HEK293 (cell line): ENCODE measurements at regions not wholly inside any gene's neighbourhood (a gene's known extent, or its start where the extent isn't known, plus 50 kb on each side); places are given as distances from the start of the nearest gene placed in this dataset.
A peak's percentile ranks its signal among the peaks of the same experiment; 100 is the strongest.

Experiments used
- CTCF ChIA-PET: fragments of 350-600 bp; formaldehyde crosslinking; extraction: SDS; loops from one replicate; lab custom pipeline; 2021; ENCODE audit warnings: antibody characterized with exemption; lab: Yijun Ruan, JAX
- POLR2A ChIA-PET: fragments of 300-600 bp; formaldehyde crosslinking; extraction: SDS; loops from one replicate; lab custom pipeline; 2020; ENCODE audit warnings: antibody characterized with exemption, inconsistent platforms; lab: Yijun Ruan, JAX
- H3K27ac ChIP-seq: fragments of 200-500 bp; sonication (Bioruptor generic); 2 replicates; pipeline ENCODE4 v1.5.1; 2014; ENCODE audit warnings: low read depth, low read length, control low read depth, inconsistent platforms; ENCODE audit errors: extremely low read depth
- H3K36me3 ChIP-seq, 2 experiments: fragments of 200-500 bp in 1 of 2; sonication (Bioruptor generic) in 1 of 2; 1 replicate in 1 of 2; 2 replicates in 1 of 2; pipeline ENCODE4 v1.5.1; 2014 to 2017; ENCODE audit warnings: inconsistent platforms in 2 of 2, low read length in 2 of 2; ENCODE audit not compliant: control insufficient read depth in 2 of 2, insufficient read depth in 1 of 2
- H3K4me1 ChIP-seq: fragments of 200-500 bp; sonication (Bioruptor generic); 2 replicates; pipeline ENCODE4 v1.5.1; 2014; ENCODE audit warnings: mild to moderate bottlenecking, low read length, inconsistent platforms; ENCODE audit not compliant: control insufficient read depth, insufficient read depth
- H3K4me3 ChIP-seq: 2 replicates; pipeline ENCODE4 v1.5.1; 2011; ENCODE audit warnings: low read depth, mild to moderate bottlenecking, control low read depth, low read length, moderate library complexity
- H3K9me3 ChIP-seq: fragments of 200-500 bp; sonication (Bioruptor generic); 2 replicates; pipeline ENCODE4 v1.5.1; 2014; ENCODE audit warnings: low read depth, low read length, inconsistent platforms; ENCODE audit not compliant: control insufficient read depth, insufficient read depth
- FEZF1 ChIP-seq: fragments of 450-650 bp; formaldehyde crosslinking; IDR thresholded peaks from 2 replicates; pipeline ENCODE4 v1.5.1; 2016; ENCODE audit warnings: missing biosample characterization, missing genetic modification characterization
- HOXC10 ChIP-seq: sonication (generic); formaldehyde crosslinking; IDR thresholded peaks from 2 replicates; pipeline ENCODE4 v1.8.1; 2023; ENCODE audit warnings: mild to moderate bottlenecking, missing genetic modification reagents
- KLF1 ChIP-seq: fragments of 450-650 bp; formaldehyde crosslinking; IDR thresholded peaks from 2 replicates; pipeline ENCODE4 v1.5.1; 2016; ENCODE audit warnings: missing biosample characterization, missing genetic modification characterization
- KLF9 ChIP-seq: fragments of 450-650 bp; formaldehyde crosslinking; IDR thresholded peaks from 2 replicates; pipeline ENCODE4 v1.5.1; 2016; ENCODE audit warnings: missing biosample characterization, missing genetic modification characterization, low read depth
- PRDM1 ChIP-seq: fragments of 450-650 bp; formaldehyde crosslinking; IDR thresholded peaks from 2 replicates; pipeline ENCODE4; 2016; ENCODE audit warnings: missing biosample characterization, missing genetic modification characterization
- ZNF26 ChIP-seq: fragments of 450-650 bp; formaldehyde crosslinking; IDR thresholded peaks from 2 replicates; pipeline ENCODE4 v1.5.1; 2016; ENCODE audit warnings: missing biosample characterization, missing genetic modification characterization
- ZNF302 ChIP-seq: fragments of 450-650 bp; formaldehyde crosslinking; IDR thresholded peaks from 2 replicates; pipeline ENCODE4 v1.5.1; 2016; ENCODE audit warnings: missing biosample characterization, missing genetic modification characterization, low read depth
- ZNF335 ChIP-seq: fragments of 450-650 bp; formaldehyde crosslinking; conservative IDR thresholded peaks from 2 replicates; pipeline ENCODE4 v1.5.1; 2016; ENCODE audit warnings: missing biosample characterization, missing genetic modification characterization
- ZNF404 ChIP-seq: fragments of 450-650 bp; formaldehyde crosslinking; IDR thresholded peaks from 2 replicates; pipeline ENCODE4 v1.5.1; 2017; ENCODE audit warnings: missing biosample characterization, missing genetic modification characterization
- ZNF660 ChIP-seq: fragments of 450-650 bp; IDR thresholded peaks from 2 replicates; pipeline ENCODE4 v1.5.1; 2018; ENCODE audit warnings: missing biosample characterization, mild to moderate bottlenecking, missing genetic modification characterization
- ZNF670 ChIP-seq: fragments of 450-650 bp; formaldehyde crosslinking; IDR thresholded peaks from 2 replicates; pipeline ENCODE4 v1.5.1; 2016; ENCODE audit warnings: missing biosample characterization, missing genetic modification characterization, low read depth
- ZNF701 ChIP-seq: fragments of 450-650 bp; formaldehyde crosslinking; IDR thresholded peaks from 2 replicates; pipeline ENCODE4 v1.5.1; 2016; ENCODE audit warnings: missing biosample characterization, missing genetic modification characterization
- ZNF785 ChIP-seq: fragments of 450-650 bp; formaldehyde crosslinking; IDR thresholded peaks from 2 replicates; pipeline ENCODE4 v1.5.1; 2016; ENCODE audit warnings: missing biosample characterization, missing genetic modification characterization
- TF ChIP-seq, protein P1 (sequence below): fragments of 450-650 bp; formaldehyde crosslinking; IDR thresholded peaks from 2 replicates; pipeline ENCODE4 v1.5.1; 2017; ENCODE audit warnings: missing biosample characterization, missing genetic modification characterization
- TF ChIP-seq, protein P2 (sequence below): fragments of 450-650 bp; formaldehyde crosslinking; IDR thresholded peaks from 2 replicates; pipeline ENCODE4 v1.5.1; 2017; ENCODE audit warnings: missing biosample characterization, missing genetic modification characterization

GRCh38 chr12:98439471-98439951 lies 75.9 kb upstream of the TMPO start:
- Histone ChIP-seq H3K27ac (no peak overlapping the region), H3K9me3 (no peaks in the 10 kb centered on the region), H3K36me3 (no peaks in the 10 kb centered on the region), H3K4me1 (no peaks in the 10 kb centered on the region), H3K4me3 (no peak overlapping the region)
- ChIA-PET CTCF (interaction anchor here (1.0 to 2.5 kb wide), 3 partner anchors 14 to 52 kb away, joined by 3 to 9 read pairs (median 3); no protein-coding TSS in a partner anchor), POLR2A (interaction anchor here (0.6 to 0.9 kb wide), 2 partner anchors 79 to 205 kb away, joined by 4 read pairs; partner anchors contain the start of gene IKBIP)
- TF ChIP-seq ZNF26 (tag by site-specific recombination) (no peak), ZNF670 (tag by site-specific recombination) (no peak), KLF9 (no peak), ZNF785 (tag by site-specific recombination) (no peak), ZNF404 (tag by site-specific recombination) (no peak), KLF1 (tag by site-specific recombination) (no peak), FEZF1 (tag by site-specific recombination) (no peak), ZNF302 (tag by site-specific recombination) (no peak)
- TF ChIP-seq, protein P1, sequence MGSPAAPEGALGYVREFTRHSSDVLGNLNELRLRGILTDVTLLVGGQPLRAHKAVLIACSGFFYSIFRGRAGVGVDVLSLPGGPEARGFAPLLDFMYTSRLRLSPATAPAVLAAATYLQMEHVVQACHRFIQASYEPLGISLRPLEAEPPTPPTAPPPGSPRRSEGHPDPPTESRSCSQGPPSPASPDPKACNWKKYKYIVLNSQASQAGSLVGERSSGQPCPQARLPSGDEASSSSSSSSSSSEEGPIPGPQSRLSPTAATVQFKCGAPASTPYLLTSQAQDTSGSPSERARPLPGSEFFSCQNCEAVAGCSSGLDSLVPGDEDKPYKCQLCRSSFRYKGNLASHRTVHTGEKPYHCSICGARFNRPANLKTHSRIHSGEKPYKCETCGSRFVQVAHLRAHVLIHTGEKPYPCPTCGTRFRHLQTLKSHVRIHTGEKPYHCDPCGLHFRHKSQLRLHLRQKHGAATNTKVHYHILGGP (tag by site-specific recombination): no peak
- TF ChIP-seq, all 188 proteins: peak for 0

- ChIA-PET POLR2A (interaction anchor here (0.6 to 0.9 kb wide), 2 partner anchors 71 to 204 kb away, joined by 4 to 5 read pairs; partner anchors contain the start of gene IKBIP), CTCF (interaction anchor here (0.5 to 2.5 kb wide), 3 partner anchors 14 to 31 kb away, joined by 3 to 9 read pairs (median 3); no protein-coding TSS in a partner anchor)
- Histone ChIP-seq H3K4me3 (no peak overlapping the region), H3K9me3 (no peaks in the 10 kb centered on the region), H3K27ac (no peak overlapping the region), H3K36me3 (no peaks in the 10 kb centered on the region), H3K4me1 (no peaks in the 10 kb centered on the region)
- TF ChIP-seq HOXC10 (CRISPR knock-in tag) (no peak), ZNF660 (peak; percentile 49; the same call in 1 of the 2 replicates)
Measured at GRCh38 chr12:98439981-98440581, 75.3 kb upstream of the TMPO start.

DNA sequence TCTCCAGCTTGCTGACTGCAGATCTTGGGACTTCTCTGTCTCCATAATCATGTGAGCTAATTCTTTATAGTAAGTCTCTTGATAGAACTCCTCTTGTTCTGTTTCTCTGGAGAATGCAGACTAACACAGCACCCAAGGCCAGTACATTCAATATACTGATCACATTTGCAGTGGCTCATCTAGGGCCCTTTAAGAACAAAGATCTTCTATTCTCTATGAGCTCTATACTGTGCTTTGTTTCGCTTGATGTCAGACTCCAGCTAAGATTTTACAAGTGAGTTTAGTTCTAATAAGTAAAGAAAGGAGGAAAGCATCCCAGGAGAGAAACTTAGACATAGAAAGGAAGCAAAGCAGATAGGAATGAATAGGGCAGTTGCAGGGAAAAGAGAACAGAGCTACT lies 69.3 kb upstream of the TMPO start:
- H3K36me3 ChIP-seq: no peaks in the 10 kb centered on the region
- ChIA-PET POLR2A (no interaction called here), CTCF (interaction anchor here (1.1 kb wide), 1 partner anchor 9 kb away, joined by 4 read pairs; no protein-coding TSS in a partner anchor)
- no peaks in the 10 kb centered on the region for H3K9me3 ChIP-seq
- no peaks in the 10 kb centered on the region for H3K4me1 ChIP-seq
- H3K4me3 ChIP-seq: no peak overlapping the region
- TF ChIP-seq PRDM1 (tag by site-specific recombination) (0 out of 2 replicates have a peak, but pooled peaks have one; percentile 25), ZNF335 (tag by site-specific recombination) (no peak), ZNF701 (tag by site-specific recombination) (no peak)
- TF ChIP-seq, protein P2, sequence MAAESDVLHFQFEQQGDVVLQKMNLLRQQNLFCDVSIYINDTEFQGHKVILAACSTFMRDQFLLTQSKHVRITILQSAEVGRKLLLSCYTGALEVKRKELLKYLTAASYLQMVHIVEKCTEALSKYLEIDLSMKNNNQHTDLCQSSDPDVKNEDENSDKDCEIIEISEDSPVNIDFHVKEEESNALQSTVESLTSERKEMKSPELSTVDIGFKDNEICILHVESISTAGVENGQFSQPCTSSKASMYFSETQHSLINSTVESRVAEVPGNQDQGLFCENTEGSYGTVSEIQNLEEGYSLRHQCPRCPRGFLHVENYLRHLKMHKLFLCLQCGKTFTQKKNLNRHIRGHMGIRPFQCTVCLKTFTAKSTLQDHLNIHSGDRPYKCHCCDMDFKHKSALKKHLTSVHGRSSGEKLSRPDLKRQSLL (tag by site-specific recombination): no peak
- no peak overlapping the region for H3K27ac ChIP-seq
